Muscle of leg (tissue), 3 donors: ENCODE measurements at regions not wholly inside any gene's neighbourhood (a gene's known extent, or its start where the extent isn't known, plus 50 kb on each side); places are given as distances from the start of the nearest gene placed in this dataset.

Experiments
- DNase-seq: peaks from one replicate; pipeline ENCODE4 v3.0.0; 2013
- H3K27ac ChIP-seq: one replicate; pipeline ENCODE4 v1.5.1; 2013; ENCODE audit warnings: mild to moderate bottlenecking, low read length, control low read depth
- H3K27me3 ChIP-seq: one replicate; pipeline ENCODE4 v1.6.1; 2013; ENCODE audit warnings: low read length; ENCODE audit not compliant: control insufficient read depth, insufficient read depth
- H3K36me3 ChIP-seq: one replicate; pipeline ENCODE4 v1.6.1; 2013; ENCODE audit warnings: low read length; ENCODE audit not compliant: control insufficient read depth, insufficient read depth
- H3K4me1 ChIP-seq: one replicate; pipeline ENCODE4 v1.6.1; 2013; ENCODE audit warnings: low read length; ENCODE audit not compliant: control insufficient read depth, insufficient read depth
- H3K4me3 ChIP-seq: one replicate; pipeline ENCODE4 v1.5.1; 2013; ENCODE audit warnings: low read length, control low read depth
- H3K9me3 ChIP-seq: replicated peaks from 2 replicates; pipeline ENCODE4 v1.6.1; 2013; ENCODE audit warnings: low read depth, low read length; ENCODE audit not compliant: control insufficient read depth
- WGBS: methylation state at CpG from one replicate; pipeline ENCODE4 v1.1.5; 2013; ENCODE audit warnings: missing lambda C conversion rate; ENCODE audit not compliant: insufficient coverage; 5-methylcytosine and 5-hydroxymethylcytosine counted together

DNA sequence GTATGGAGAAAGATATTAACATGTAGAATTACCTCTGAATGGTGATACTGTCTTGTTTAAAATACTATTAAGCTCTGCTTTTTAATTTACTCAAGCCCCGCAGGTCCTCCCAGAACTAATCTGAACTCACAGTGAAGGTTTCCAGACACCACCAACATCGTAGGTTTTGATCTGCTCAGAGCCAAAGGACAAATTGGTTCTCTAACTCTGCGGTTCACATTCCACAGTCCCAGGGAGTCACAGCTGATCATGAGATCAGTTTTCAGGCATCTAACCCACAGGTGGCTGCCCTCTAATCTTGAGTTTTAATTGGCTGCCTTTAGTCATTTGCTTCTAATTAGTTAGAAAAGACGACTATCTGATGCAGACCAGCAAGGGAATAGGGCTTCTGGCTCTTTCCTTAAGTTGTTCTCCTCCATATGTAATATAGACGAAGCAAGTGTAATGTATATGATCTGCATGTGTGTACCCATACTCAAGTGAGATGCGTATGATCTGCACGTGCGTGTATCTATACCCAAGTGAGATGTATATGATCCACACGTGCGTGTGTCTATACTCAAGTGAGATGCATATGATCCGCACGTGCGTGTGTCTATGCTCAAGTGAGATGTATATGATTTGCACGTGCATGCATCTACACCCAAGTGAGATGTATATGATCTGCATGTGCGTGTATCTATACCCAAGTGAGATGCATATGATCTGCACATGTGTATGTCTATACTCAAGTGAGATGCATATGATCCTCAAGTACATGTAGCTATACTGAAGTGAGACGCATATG is 331.5 kb upstream of the NPVF start:
- H3K9me3 ChIP-seq = peaks cover 3% of the 10 kb centered on the region
- DNase-seq = no peak
- peaks cover 15% of the 10 kb centered on the region for H3K4me1 ChIP-seq
- H3K27ac ChIP-seq = no peak overlapping the region
- WGBS = 75% methylated on average over 13 of the region's 16 CpGs
- H3K36me3 ChIP-seq = no peaks in the 10 kb centered on the region
- no peak overlapping the region for H3K4me3 ChIP-seq
- no peaks in the 10 kb centered on the region for H3K27me3 ChIP-seq

DNA sequence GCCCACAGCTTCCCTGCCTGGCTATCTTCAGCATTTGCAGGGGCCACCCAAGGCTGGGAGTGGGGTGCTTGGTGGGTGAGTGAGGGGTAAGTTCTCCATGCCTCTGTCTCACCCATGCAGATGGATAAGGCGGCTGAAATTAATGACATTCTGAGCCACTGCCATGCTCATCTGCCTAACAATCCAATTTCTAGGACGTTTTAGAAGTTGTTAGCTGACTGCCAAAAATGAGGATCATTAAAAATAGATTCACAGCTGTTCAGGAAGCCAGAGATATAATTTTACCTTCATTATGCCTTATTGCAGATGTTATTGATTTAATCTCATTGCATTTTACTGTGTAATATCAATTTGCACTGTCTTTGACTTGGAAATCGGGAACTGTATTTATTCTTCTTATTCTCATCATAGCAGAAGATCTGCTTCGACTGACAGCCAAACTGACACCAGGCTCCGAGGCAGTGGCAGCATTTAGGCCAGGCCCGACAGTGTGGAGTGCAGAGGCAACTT is 334.4 kb upstream of the NPVF start:
- peaks cover 3% of the 10 kb centered on the region for H3K9me3 ChIP-seq
- H3K27me3 ChIP-seq = no peaks in the 10 kb centered on the region
- H3K27ac ChIP-seq = no peak overlapping the region
- no peaks in the 10 kb centered on the region for H3K36me3 ChIP-seq
- H3K4me1 ChIP-seq = peaks cover 18% of the 10 kb centered on the region
- no peak overlapping the region for H3K4me3 ChIP-seq
- no peak for DNase-seq
- WGBS = 46% methylated on average over 2 of the region's 6 CpGs

DNA sequence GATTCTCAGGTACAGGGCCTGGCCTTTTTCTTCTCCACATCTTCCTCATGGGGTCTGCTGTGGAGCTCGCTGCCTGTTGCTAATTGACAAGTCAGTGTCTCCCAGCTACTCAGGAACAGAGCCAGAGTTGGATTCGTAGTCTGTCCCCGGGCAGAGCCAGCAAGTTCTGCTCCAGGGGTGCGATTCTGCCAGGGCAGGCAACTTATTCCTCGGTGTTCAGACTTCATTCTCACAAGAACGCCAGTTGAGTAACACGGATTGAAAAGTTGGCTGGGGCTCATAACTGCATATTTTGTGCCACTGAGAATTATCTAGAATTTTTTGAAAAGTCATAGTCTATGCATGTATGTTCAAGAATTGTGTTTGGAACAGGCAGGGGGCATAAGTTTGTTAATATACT is 336.7 kb upstream of the NPVF start:
- Histone ChIP-seq H3K4me1 (peaks cover 16% of the 10 kb centered on the region), H3K36me3 (no peaks in the 10 kb centered on the region), H3K4me3 (no peak overlapping the region), H3K27me3 (no peaks in the 10 kb centered on the region), H3K9me3 (no peaks in the 10 kb centered on the region), H3K27ac (no peak overlapping the region)
- 68% methylated on average over 4 of the region's 7 CpGs for WGBS
- DNase-seq = peak; percentile 29

DNA sequence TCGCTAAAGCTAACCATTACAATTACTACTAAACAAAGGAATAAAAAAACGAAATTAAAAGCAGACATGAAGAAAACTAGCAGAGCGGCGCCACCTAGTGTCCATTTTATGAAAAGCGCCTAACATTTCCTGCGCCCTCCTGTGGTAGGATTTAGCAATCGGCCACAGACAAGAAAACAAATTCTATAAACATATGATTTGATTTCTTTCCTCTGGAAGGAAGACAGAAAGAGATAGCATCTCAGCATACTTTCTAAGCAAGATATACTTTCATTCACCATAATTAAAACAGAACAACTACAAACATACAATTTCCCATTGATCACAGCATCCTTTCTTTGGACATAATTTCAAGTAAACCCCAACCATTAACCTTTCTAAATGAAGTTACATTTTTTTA is 337.7 kb upstream of the NPVF start:
- no peaks in the 10 kb centered on the region for H3K36me3 ChIP-seq
- no peak overlapping the region for H3K4me3 ChIP-seq
- WGBS = 0% methylated on average over 1 of the region's 7 CpGs
- no peak overlapping the region for H3K27ac ChIP-seq
- peaks cover 16% of the 10 kb centered on the region for H3K4me1 ChIP-seq
- H3K27me3 ChIP-seq = no peaks in the 10 kb centered on the region
- no peaks in the 10 kb centered on the region for H3K9me3 ChIP-seq
- peak; percentile 86 for DNase-seq

DNA sequence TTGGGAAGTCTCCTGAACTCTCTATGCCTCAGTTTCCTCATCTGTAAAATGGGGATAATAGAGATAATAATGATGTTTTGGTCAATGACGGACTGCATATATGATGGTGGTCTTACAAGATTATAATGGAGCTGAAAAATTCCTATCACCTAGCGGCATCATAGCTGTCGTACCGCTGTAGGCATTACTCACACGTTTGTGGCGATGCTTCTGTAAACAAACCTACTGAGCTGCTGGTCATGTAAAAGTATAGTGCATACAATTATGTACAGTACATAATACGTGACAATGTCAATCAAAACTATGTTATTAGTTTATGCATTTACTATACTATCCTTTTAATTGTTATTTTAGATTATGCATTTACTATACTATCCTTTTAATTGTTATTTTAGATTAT is 339.1 kb upstream of the NPVF start:
- Histone ChIP-seq H3K27ac (no peak overlapping the region), H3K27me3 (no peaks in the 10 kb centered on the region), H3K4me3 (no peak overlapping the region), H3K9me3 (no peaks in the 10 kb centered on the region), H3K36me3 (no peaks in the 10 kb centered on the region), H3K4me1 (peaks cover 7% of the 10 kb centered on the region)
- WGBS = no CpG with 5 or more reads among the region's 7 CpGs
- no peak for DNase-seq

DNA sequence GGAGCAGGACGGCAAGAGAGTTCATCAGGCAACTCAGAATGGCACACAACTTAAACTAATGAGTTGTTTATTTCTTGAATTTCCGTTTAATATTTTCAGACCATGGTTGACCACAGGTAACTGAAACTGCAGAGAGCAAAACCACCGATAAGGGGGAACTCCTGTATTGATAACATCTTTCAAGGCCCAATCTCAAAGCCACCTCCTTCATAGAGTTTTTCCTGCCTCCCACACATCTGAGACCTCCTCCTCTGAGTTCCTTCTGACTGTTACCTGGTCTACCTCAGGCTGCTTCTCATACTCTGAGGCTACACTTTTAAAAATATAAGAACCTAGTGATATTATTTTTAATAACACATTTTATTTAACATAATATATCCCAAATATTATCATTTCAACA is 341.5 kb upstream of the NPVF start:
- 92% methylated on average over 2 of the region's 3 CpGs for WGBS
- H3K36me3 ChIP-seq = no peaks in the 10 kb centered on the region
- no peaks in the 10 kb centered on the region for H3K9me3 ChIP-seq
- no peak for DNase-seq
- peaks cover 3% of the 10 kb centered on the region for H3K4me1 ChIP-seq
- no peaks in the 10 kb centered on the region for H3K27me3 ChIP-seq
- no peak overlapping the region for H3K27ac ChIP-seq
- H3K4me3 ChIP-seq = no peak overlapping the region

DNA sequence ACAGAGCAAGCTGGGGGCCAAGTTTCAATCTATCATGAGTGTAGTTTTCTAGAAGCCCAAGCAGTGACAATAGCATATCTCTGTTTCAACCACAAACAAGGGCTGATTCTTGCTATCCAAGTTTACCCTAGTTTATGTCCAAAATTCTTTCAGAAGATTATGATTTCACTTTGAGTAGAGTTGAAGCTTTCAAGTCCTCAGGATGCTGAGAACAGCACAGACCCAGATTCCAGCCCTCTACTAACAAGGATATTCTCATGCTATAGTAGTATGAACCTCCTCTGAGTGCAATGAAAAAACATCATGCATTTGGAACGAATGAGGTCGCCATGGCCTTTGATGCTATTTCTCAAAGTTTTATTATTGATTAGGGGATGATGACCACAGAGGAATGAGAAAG is 344.1 kb upstream of the NPVF start:
- no peaks in the 10 kb centered on the region for H3K4me1 ChIP-seq
- WGBS = no CpG with 5 or more reads among the region's 2 CpGs
- no peaks in the 10 kb centered on the region for H3K36me3 ChIP-seq
- H3K9me3 ChIP-seq = no peaks in the 10 kb centered on the region
- peak; percentile 50 for DNase-seq
- no peak overlapping the region for H3K27ac ChIP-seq
- H3K4me3 ChIP-seq = no peak overlapping the region
- H3K27me3 ChIP-seq = no peaks in the 10 kb centered on the region

DNA sequence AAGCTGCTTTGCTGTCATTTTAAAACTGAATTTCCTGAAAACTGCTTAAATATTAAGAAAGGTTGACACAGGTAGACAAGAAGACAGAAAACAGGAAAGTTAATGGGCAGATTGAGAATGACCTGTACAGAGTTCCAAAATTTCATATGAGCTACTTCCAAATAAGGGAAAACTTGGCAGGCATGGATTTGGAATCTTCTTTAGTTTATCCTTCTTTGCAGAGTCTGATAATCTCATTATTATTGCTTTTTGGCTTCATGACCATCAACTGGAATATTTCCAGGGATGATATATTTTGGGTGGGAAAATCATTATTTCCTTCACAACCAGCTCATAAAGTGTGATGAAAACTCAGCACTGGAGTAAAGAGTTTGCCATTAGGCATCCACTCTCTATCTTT is 346.5 kb upstream of the NPVF start:
- Histone ChIP-seq H3K27me3 (no peaks in the 10 kb centered on the region), H3K4me3 (no peak overlapping the region), H3K36me3 (no peaks in the 10 kb centered on the region), H3K27ac (no peak overlapping the region), H3K9me3 (no peaks in the 10 kb centered on the region), H3K4me1 (peaks cover 5% of the 10 kb centered on the region)
- peak; percentile 91 for DNase-seq

DNA sequence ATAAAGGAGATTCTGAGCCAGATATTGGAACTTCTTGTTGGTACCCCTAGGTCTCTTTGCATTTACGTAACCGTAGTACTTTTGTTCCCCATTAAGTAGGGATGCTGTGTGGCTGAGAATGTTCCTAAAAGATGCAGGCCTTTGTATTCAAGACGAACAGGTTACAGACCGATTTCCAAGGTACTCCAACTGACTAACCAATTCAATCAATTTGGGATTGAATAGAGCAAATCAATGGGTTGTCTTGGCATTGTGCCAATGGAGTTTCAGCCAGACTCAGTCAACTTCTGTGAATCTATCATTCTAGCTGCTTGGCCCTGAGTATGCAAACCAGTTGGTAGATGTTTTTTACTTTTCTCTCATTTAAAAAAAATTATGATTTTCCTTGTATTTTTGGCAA is 347.3 kb upstream of the NPVF start:
- Histone ChIP-seq H3K27me3 (no peaks in the 10 kb centered on the region), H3K36me3 (no peaks in the 10 kb centered on the region), H3K4me3 (no peak overlapping the region), H3K4me1 (peaks cover 5% of the 10 kb centered on the region), H3K27ac (no peak overlapping the region), H3K9me3 (no peaks in the 10 kb centered on the region)
- no peak for DNase-seq
- WGBS = no CpG with 5 or more reads among the region's 4 CpGs

DNA sequence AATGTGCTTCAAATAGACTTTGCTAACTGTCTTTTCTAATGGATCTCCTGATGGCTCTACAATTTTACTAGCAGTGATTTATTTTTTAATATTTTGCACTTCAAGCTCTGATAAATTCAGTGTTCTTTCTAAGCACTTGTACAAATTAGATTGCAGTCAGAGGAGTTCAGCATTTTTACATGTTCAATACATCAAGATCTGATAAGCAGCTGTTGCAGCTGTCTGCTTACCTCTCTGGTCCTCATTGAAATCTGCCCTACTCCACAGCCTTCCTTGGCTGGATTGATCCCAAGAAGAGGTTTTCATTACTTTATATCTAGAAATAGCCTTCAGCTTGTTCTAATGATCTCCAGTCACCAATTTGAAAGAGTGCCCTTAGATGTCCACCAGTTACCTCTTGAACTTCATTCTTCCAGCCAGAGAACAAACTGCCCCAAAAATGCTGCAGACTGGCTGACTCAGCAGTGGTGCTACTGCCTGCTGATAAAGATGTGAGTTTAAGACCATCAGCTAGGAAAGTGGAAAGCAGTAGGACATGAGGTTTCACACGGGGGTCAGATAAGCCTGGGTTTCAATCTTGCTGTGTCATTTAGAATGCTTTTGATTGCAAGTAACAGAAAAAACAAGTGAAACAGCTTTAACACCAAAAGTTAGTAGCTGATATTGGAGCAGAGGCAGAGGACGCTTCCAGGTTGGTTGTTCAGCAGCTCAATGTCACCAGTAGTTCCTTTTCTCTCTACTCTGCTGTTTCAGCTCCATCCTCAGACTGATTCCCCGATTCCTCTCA is 350.9 kb upstream of the NPVF start:
- peaks cover 5% of the 10 kb centered on the region for H3K4me1 ChIP-seq
- no peaks in the 10 kb centered on the region for H3K9me3 ChIP-seq
- H3K4me3 ChIP-seq = no peak overlapping the region
- H3K27me3 ChIP-seq = no peaks in the 10 kb centered on the region
- WGBS = 11% methylated on average over 1 of the region's 3 CpGs
- no peak for DNase-seq
- H3K36me3 ChIP-seq = no peaks in the 10 kb centered on the region
- no peak overlapping the region for H3K27ac ChIP-seq
